MCF 10A (cell line): ENCODE measurements at regions not wholly inside any gene's neighbourhood (a gene's known extent, or its start where the extent isn't known, plus 50 kb on each side); places are given as distances from the start of the nearest gene placed in this dataset.

ENCODE experiments used
- BruUV-seq: library from RNA; stranded (reverse); fragments of 400-500 nt; replicated peaks from 2 replicates; lab custom pipeline; 2021; lab: Mats Ljungman, UMichigan
- CTCF ChIA-PET: fragments of 300-600 bp; sonication (Branson Sonifier 250); formaldehyde crosslinking; extraction: SDS; loops from one replicate; lab custom pipeline; 2021; ENCODE audit warnings: antibody characterized with exemption, inconsistent platforms; lab: Yijun Ruan, JAX
- POLR2A ChIA-PET: fragments of 300-600, 350-650 bp; sonication (Branson Sonifier 250); formaldehyde crosslinking; extraction: SDS; loops from one replicate; lab custom pipeline; 2020; ENCODE audit warnings: antibody characterized with exemption, inconsistent platforms; lab: Yijun Ruan, JAX
- DNase-seq: peaks from one replicate; pipeline ENCODE4 v3.0.0-alpha.2; 2018; ENCODE audit not compliant: unreplicated experiment
- H3K27ac Mint-ChIP-seq: one replicate; pipeline ENCODE4 v1.8.0; 2022; ENCODE audit warnings: mild to moderate bottlenecking, low read depth, mixed read lengths; ENCODE audit not compliant: unreplicated experiment
- H3K27me3 Mint-ChIP-seq: one replicate; pipeline ENCODE4 v1.8.0; 2022; ENCODE audit warnings: mixed read lengths; ENCODE audit not compliant: insufficient read depth, unreplicated experiment
- H3K36me3 Mint-ChIP-seq: one replicate; pipeline ENCODE4 v1.8.0; 2022; ENCODE audit warnings: mild to moderate bottlenecking, moderate library complexity, mixed read lengths; ENCODE audit not compliant: insufficient read depth, unreplicated experiment
- H3K4me1 Mint-ChIP-seq: one replicate; pipeline ENCODE4 v1.8.0; 2022; ENCODE audit warnings: mixed read lengths; ENCODE audit not compliant: insufficient read depth, unreplicated experiment
- H3K4me3 Mint-ChIP-seq: one replicate; pipeline ENCODE4 v1.8.0; 2022; ENCODE audit warnings: mild to moderate bottlenecking, moderate library complexity, mixed read lengths; ENCODE audit not compliant: unreplicated experiment
- H3K9me3 Mint-ChIP-seq: one replicate; pipeline ENCODE4 v1.8.0; 2022; ENCODE audit warnings: mixed read lengths; ENCODE audit not compliant: unreplicated experiment
- intact Hi-C: fragments of 100-400 bp; cut with micrococcal nuclease; formaldehyde crosslinking; loops from 2 replicates; pipeline ENCODE4 v1.14.1; 2022
- TF ChIP-seq, protein P1 (sequence below): fragments of 200-600 bp; IDR thresholded peaks from one replicate; pipeline ENCODE4 v1.8.0; 2022; ENCODE audit warnings: antibody characterized with exemption, mild to moderate bottlenecking; ENCODE audit not compliant: unreplicated experiment

GRCh38 chr14:26687301-26687837 lies 89.5 kb upstream of the NOVA1 start:
- no peaks in the 10 kb centered on the region for H3K9me3 Mint-ChIP-seq
- TF ChIP-seq, protein P1, sequence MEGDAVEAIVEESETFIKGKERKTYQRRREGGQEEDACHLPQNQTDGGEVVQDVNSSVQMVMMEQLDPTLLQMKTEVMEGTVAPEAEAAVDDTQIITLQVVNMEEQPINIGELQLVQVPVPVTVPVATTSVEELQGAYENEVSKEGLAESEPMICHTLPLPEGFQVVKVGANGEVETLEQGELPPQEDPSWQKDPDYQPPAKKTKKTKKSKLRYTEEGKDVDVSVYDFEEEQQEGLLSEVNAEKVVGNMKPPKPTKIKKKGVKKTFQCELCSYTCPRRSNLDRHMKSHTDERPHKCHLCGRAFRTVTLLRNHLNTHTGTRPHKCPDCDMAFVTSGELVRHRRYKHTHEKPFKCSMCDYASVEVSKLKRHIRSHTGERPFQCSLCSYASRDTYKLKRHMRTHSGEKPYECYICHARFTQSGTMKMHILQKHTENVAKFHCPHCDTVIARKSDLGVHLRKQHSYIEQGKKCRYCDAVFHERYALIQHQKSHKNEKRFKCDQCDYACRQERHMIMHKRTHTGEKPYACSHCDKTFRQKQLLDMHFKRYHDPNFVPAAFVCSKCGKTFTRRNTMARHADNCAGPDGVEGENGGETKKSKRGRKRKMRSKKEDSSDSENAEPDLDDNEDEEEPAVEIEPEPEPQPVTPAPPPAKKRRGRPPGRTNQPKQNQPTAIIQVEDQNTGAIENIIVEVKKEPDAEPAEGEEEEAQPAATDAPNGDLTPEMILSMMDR = no peak
- no peak for DNase-seq
- no peak overlapping the region for H3K27ac Mint-ChIP-seq
- ChIA-PET POLR2A (no interaction called here), CTCF (no interaction called here)
- intact Hi-C loops = no loop called here
- H3K27me3 Mint-ChIP-seq = no peaks in the 10 kb centered on the region
- H3K36me3 Mint-ChIP-seq = no peaks in the 10 kb centered on the region
- H3K4me3 Mint-ChIP-seq = no peak overlapping the region
- no peaks in the 10 kb centered on the region for H3K4me1 Mint-ChIP-seq
- no TSS peak for BruUV-seq

DNA sequence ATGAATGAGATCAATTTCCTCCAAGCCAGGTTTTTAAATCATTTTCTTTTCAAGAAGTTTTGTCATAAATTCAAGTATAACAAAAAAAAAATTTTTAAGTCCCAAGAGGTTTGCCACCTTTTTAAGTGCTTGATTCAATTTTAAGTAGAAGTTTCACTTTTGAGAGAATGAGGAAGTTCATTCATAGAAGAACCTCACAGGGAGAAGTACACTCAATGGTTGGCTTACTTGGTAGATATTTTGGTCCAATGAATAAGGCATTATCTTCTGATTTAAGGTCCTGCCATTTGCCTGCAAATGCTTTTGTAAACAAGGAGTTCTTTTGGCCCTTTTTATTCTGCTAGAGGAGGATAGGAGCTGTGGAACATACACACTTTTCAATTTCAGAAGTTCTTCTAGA lies 96.7 kb upstream of the NOVA1 start:
- no TSS peak for BruUV-seq
- CTCF ChIA-PET = no interaction called here
- H3K36me3 Mint-ChIP-seq = no peaks in the 10 kb centered on the region
- no peak overlapping the region for H3K4me3 Mint-ChIP-seq
- H3K27ac Mint-ChIP-seq = no peak overlapping the region
- H3K4me1 Mint-ChIP-seq = no peaks in the 10 kb centered on the region
- H3K9me3 Mint-ChIP-seq = no peaks in the 10 kb centered on the region
- POLR2A ChIA-PET = no interaction called here
- intact Hi-C loops = no loop called here
- no peaks in the 10 kb centered on the region for H3K27me3 Mint-ChIP-seq
- DNase-seq = no peak
- TF ChIP-seq, protein P1 = no peak

- TF ChIP-seq, protein P1 = no peak
- H3K9me3 Mint-ChIP-seq = no peaks in the 10 kb centered on the region
- ChIA-PET POLR2A (no interaction called here), CTCF (interaction anchor here (0.6 to 0.7 kb wide), 2 partner anchors 206 to 1058 kb away, joined by 3 to 4 read pairs; no protein-coding TSS in a partner anchor)
- H3K27ac Mint-ChIP-seq = no peak overlapping the region
- no peak for DNase-seq
- H3K36me3 Mint-ChIP-seq = no peaks in the 10 kb centered on the region
- H3K4me1 Mint-ChIP-seq = no peaks in the 10 kb centered on the region
- no peaks in the 10 kb centered on the region for H3K27me3 Mint-ChIP-seq
- H3K4me3 Mint-ChIP-seq = no peak overlapping the region
- intact Hi-C loops = no loop called here
- BruUV-seq = no TSS peak
These were observed 104.9 kb upstream of the NOVA1 start for GRCh38 chr14:26702721-26703230.

DNA sequence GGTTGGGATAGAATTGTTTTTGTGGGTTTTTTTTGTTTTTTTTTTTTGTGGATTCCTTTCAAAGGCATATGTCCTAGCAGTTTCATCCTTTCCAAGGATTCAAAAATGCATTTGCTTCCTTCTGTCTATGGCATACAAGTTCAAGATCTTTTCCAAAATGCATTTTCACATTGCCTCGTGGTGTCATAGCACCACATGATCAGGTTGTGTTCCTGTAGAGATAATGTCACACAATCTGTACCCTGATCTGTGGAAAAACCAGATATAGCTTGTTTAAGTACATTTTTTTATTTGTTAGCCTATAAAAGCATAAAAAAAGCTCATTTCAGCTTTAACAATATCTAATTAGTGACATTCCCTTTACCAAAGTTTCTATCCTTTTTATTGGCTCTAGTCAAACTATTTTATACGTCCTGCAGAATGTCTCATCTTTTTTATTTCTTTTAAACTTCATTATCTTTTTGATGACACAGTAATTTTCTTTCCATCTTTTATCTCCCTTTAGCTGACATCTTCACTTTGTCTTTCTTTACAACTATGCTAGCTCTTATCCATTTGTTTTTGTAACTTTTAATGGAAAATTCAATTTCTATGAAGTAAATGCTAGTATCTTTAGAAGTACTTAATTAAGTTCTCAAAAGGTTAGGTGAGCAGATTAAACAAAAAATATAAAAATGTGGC lies 106.0 kb upstream of the NOVA1 start:
- Mint-ChIP-seq H3K4me1 (no peaks in the 10 kb centered on the region), H3K9me3 (no peaks in the 10 kb centered on the region), H3K36me3 (no peaks in the 10 kb centered on the region), H3K4me3 (no peak overlapping the region), H3K27me3 (no peaks in the 10 kb centered on the region), H3K27ac (no peak overlapping the region)
- BruUV-seq = no TSS peak
- ChIA-PET POLR2A (interaction anchor here (0.6 kb wide), 1 partner anchor 82 kb away, joined by 3 read pairs; no protein-coding TSS in a partner anchor), CTCF (interaction anchor here (0.6 to 0.7 kb wide), 2 partner anchors 1059 to 1252 kb away, joined by 3 to 4 read pairs; no protein-coding TSS in a partner anchor)
- TF ChIP-seq, protein P1 = no peak
- DNase-seq = no peak
- intact Hi-C loops = no loop called here
